Psoas muscle (tissue), 7 donors: ENCODE measurements at regions not wholly inside any gene's neighbourhood (a gene's known extent, or its start where the extent isn't known, plus 50 kb on each side); places are given as distances from the start of the nearest gene placed in this dataset.

ENCODE experiments used
- ATAC-seq, 4 donors: fragments of 200-7000 bp; cut with Tn5 transposase; one replicate each; pipeline ENCODE4 v1.9.1; 2020; ENCODE audit warnings: moderate library complexity in 3 of 4, mild to moderate bottlenecking in 2 of 4
- DNase-seq, 2 donors: peaks; one replicate each; pipeline ENCODE4 v3.0.0-alpha.2; 2020
- H3K27ac ChIP-seq: fragments of 200-600 bp; one replicate; pipeline ENCODE4 v1.8.0; 2022
- H3K27me3 ChIP-seq, 3 donors: fragments of 200-600 bp in 1 of 3; one replicate each; pipeline versions ENCODE4 v1.6.1 to v1.8.0; 2013 to 2022; ENCODE audit warnings: low read length in 2 of 3, mild to moderate bottlenecking in 2 of 3, moderate library complexity in 1 of 3; ENCODE audit not compliant: insufficient read depth in 3 of 3
- H3K36me3 ChIP-seq, 2 donors: fragments of 200-600 bp in 1 of 2; one replicate each; pipeline versions ENCODE4 v1.6.1 to v1.8.0; 2013 to 2022; ENCODE audit warnings: low read depth in 1 of 2, mild to moderate bottlenecking in 1 of 2, moderate library complexity in 1 of 2; ENCODE audit not compliant: insufficient read depth in 1 of 2
- H3K4me1 ChIP-seq: fragments of 200-600 bp; one replicate; pipeline ENCODE4 v1.8.0; 2022
- H3K4me3 ChIP-seq: fragments of 200-600 bp; one replicate; pipeline ENCODE4 v1.8.0; 2022; ENCODE audit warnings: mild to moderate bottlenecking
- H3K9me3 ChIP-seq: fragments of 200-600 bp; one replicate; pipeline ENCODE4 v1.8.0; 2022
- WGBS, 3 donors: extraction: QIAGEN DNeasy Blood & Tissue Kit; methylation state at CpG; one replicate each; pipeline versions ENCODE4 v1.1.6 to v1.1.7; 2013; 5-methylcytosine and 5-hydroxymethylcytosine counted together
- intact Hi-C, 2 donors: fragments of 100-400 bp; cut with DNase I; formaldehyde crosslinking; loops; one replicate each; pipeline versions ENCODE4 v1.11.0 to v1.14.2; 2022
- TF ChIP-seq, protein P1 (sequence below): fragments of 200-600 bp; IDR thresholded peaks from one replicate; pipeline ENCODE4 v1.8.0; 2022; ENCODE audit warnings: antibody characterized with exemption
- donor health status: healthy with polysubstance abuse.
- donor health status: DM: no; HTN: no; CAD: no; lungs with moderate emphysema.
- donor health status: Bipolar disorder and iron deficiency.
- donor health status: healthy.
- donor health status: DM: yes; HTN: yes; CAD: no.
- donor health status: DM: no; HTN: no; CAD: no.
- donor health status: DM: yes; HTN: yes; CAD: no.

DNA sequence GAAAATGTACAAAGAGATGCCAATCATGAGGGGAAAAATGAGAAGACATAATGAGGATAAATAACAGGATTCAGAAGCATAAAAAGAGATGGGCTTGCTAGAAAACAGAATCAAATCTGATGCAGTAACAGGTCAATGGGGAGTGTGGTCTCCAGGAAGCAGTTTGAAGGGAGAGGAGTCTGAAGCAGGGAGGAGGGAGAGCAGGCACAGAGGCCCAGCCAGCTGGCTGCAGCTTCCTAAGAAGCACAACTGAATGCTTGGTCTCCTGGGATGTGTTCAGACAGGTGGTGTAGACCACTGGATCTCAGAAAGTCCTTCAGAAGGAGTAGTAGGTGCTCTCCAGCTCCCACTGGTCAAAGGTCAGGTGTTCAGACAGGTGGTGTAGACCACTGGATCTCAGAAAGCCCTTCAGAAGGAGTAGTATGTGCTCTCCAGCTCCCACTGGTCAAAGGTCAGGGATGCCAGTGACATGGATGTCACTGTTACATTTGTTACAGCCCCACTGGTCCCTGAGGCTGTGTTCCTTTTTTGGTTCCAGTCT, 68.3 kb upstream of the UBAC2 start:
- ATAC-seq (no peak), DNase-seq (no peak)
- H3K27me3 ChIP-seq: peaks cover 0 to 4% (median 0%) of the 10 kb centered on the region in 3 donors
- no peaks in the 10 kb centered on the region for H3K9me3 ChIP-seq
- TF ChIP-seq, protein P1, sequence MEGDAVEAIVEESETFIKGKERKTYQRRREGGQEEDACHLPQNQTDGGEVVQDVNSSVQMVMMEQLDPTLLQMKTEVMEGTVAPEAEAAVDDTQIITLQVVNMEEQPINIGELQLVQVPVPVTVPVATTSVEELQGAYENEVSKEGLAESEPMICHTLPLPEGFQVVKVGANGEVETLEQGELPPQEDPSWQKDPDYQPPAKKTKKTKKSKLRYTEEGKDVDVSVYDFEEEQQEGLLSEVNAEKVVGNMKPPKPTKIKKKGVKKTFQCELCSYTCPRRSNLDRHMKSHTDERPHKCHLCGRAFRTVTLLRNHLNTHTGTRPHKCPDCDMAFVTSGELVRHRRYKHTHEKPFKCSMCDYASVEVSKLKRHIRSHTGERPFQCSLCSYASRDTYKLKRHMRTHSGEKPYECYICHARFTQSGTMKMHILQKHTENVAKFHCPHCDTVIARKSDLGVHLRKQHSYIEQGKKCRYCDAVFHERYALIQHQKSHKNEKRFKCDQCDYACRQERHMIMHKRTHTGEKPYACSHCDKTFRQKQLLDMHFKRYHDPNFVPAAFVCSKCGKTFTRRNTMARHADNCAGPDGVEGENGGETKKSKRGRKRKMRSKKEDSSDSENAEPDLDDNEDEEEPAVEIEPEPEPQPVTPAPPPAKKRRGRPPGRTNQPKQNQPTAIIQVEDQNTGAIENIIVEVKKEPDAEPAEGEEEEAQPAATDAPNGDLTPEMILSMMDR: no peak
- no peaks in the 10 kb centered on the region for H3K4me1 ChIP-seq
- intact Hi-C loops: no loop called here
- H3K4me3 ChIP-seq: no peak overlapping the region
- H3K27ac ChIP-seq: no peak overlapping the region
- no peaks in the 10 kb centered on the region for H3K36me3 ChIP-seq

DNA sequence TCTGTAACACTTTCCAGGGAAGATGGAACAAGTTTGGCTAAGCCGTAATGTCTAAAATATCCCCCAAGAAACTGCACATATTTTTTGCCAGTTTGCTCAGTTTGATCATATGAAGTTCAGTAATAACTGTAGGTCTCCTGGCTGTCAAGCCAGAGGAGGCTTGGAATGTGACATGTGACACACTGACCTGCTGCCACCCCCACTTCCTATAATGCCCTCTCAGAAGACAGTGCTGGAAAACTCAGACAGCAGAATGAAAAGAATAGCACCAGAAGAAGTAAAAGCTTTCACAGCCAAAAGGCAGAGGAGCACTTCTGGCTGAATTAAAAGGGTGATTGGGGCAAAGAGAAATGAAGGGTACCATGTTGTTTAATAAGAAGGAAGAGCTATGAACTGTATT, 67.4 kb upstream of the UBAC2 start:
- ATAC-seq: no peak
- peaks cover 0 to 4% (median 0%) of the 10 kb centered on the region in 3 donors for H3K27me3 ChIP-seq
- TF ChIP-seq, protein P1: no peak
- 92 to 100% (median 94%) methylated on average over 1 of the region's 1 CpG for WGBS, 3 donors
- no peaks in the 10 kb centered on the region for H3K9me3 ChIP-seq
- H3K4me3 ChIP-seq: no peak overlapping the region
- no peak for DNase-seq
- intact Hi-C loops: no loop called here
- no peak overlapping the region for H3K27ac ChIP-seq
- no peaks in the 10 kb centered on the region for H3K4me1 ChIP-seq
- H3K36me3 ChIP-seq: no peaks in the 10 kb centered on the region

DNA sequence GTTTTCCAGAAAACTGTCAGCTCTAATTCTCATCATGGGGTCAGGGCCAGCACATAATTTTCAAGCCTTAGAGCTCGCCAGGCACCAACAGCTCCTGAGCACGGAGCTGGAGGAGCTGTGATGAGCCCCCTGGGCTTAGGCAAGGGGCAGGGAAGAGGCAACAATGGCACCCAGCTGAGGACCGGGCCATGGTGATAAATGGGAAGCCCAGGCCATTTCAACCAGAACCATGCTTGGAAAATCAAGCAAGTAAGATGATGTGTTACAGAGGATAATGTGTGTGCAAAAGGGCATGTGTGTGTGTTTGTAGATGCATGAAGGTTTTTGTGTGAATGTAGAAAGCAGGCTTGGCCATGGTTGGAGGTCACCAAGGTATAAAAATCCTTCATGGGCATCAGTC, 66.8 kb upstream of the UBAC2 start:
- Histone ChIP-seq H3K4me1 (no peaks in the 10 kb centered on the region), H3K27ac (no peak overlapping the region)
- intact Hi-C loops: no loop called here

DNA sequence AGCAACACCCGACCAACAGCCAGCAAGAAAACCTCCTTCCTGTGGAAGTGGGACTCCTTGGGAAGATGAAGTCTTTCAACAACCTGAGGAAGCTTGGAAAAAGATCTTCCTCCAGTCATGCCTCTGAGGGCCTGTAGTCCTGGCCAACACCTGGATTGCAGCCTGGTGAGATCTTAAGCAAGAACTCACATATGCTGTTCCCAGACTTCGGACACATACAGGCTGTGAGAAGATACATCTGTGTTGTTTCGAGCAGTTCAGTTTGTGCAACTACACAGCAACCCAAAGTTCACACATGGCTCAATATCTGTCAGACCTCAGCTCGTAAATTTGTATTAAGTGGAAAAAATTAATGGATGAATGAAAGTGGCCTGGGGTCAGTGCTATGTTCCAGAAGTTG, 65.1 kb upstream of the UBAC2 start:
- Histone ChIP-seq H3K27ac (no peak overlapping the region), H3K27me3 (peaks cover 0 to 4% (median 0%) of the 10 kb centered on the region in 3 donors), H3K4me1 (no peaks in the 10 kb centered on the region), H3K36me3 (no peaks in the 10 kb centered on the region), H3K9me3 (no peaks in the 10 kb centered on the region), H3K4me3 (no peak overlapping the region)
- ATAC-seq (no peak), DNase-seq (no peak)
- intact Hi-C loops: no loop called here
- 61 to 85% (median 62%) methylated on average over 4 of the region's 4 CpGs for WGBS, 3 donors
- TF ChIP-seq, protein P1: no peak

More for the DNA sequence above, 66.8 kb upstream of the UBAC2 start:
- DNase-seq: no peak
- Histone ChIP-seq H3K4me3 (no peak overlapping the region), H3K27me3 (peaks cover 0 to 4% (median 0%) of the 10 kb centered on the region in 3 donors), H3K36me3 (no peaks in the 10 kb centered on the region), H3K9me3 (no peaks in the 10 kb centered on the region)
- ATAC-seq: no peak
- 50 to 66% (median 65%) methylated on average over 3 of the region's 3 CpGs for WGBS, 3 donors
- TF ChIP-seq, protein P1: no peak

DNA sequence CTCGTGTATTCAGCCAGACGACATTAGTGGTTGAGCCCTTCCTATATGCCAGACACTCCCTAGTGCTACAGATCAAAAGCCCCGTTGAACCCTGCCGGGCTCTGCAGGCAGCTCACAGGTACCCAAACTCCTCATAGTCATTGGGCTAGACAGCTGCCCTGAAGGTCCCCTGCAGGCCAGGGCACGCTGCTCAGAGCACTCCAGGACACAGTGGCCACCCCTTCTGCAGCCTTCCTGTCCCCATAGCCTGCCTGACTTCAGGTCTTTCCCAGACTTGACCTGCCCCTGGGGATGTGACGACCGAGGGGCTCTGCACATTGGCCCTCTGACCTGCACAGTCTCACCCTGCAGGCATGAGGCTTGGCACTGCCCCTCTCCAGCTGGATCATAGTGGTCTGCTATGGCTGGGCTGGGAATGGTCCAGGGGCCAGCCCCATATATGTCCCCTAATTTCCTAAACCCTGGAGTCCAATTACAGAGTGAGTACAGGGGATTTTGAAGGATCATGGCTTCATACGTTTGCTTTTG, 64.2 kb upstream of the UBAC2 start:
- intact Hi-C loops: no loop called here
- no peaks in the 10 kb centered on the region for H3K9me3 ChIP-seq
- no peak overlapping the region for H3K27ac ChIP-seq
- H3K27me3 ChIP-seq: peaks cover 0 to 4% (median 0%) of the 10 kb centered on the region in 3 donors
- DNase-seq (no peak), ATAC-seq (no peak)
- 56 to 59% (median 59%) methylated on average over 8 of the region's 8 CpGs for WGBS, 3 donors
- no peak overlapping the region for H3K4me3 ChIP-seq
- no peaks in the 10 kb centered on the region for H3K36me3 ChIP-seq
- H3K4me1 ChIP-seq: no peaks in the 10 kb centered on the region
- TF ChIP-seq, protein P1: no peak
